Neural progenitor cell (in vitro differentiated cells): ENCODE measurements at regions not wholly inside any gene's neighbourhood (a gene's known extent, or its start where the extent isn't known, plus 50 kb on each side); places are given as distances from the start of the nearest gene placed in this dataset.
"Not testable (repeated sequence)": the region's sequence is repeated elsewhere in the genome, so short reads cannot be mapped to it uniquely, and the experiment has no call there.

Experiments
- DNase-seq: peaks from one replicate; pipeline ENCODE4 v3.0.0-alpha.2; 2016; ENCODE audit warnings: low spot score
- H2AFZ ChIP-seq: fragments of 200-600 bp; sonication (generic); replicated peaks from 2 replicates; pipeline ENCODE4 v1.6.1; 2016; ENCODE audit warnings: antibody characterized with exemption
- H3F3A ChIP-seq: fragments of 200-600 bp; sonication (generic); 2 replicates; pipeline ENCODE4 v1.6.1; 2016; ENCODE audit warnings: antibody characterized with exemption, low read depth
- H3K27ac ChIP-seq: fragments of 200-600 bp; sonication (generic); 2 replicates; pipeline ENCODE4 v1.5.1; 2016; ENCODE audit warnings: mild to moderate bottlenecking
- H3K27me3 ChIP-seq: fragments of 200-600 bp; sonication (generic); 2 replicates; pipeline ENCODE4 v1.6.1; 2016; ENCODE audit warnings: mild to moderate bottlenecking, moderate library complexity
- H3K36me3 ChIP-seq: fragments of 200-600 bp; sonication (generic); 2 replicates; pipeline ENCODE4 v1.5.1; 2016
- H3K4me1 ChIP-seq: fragments of 200-600 bp; sonication (generic); 2 replicates; pipeline ENCODE4 v1.6.1; 2016; ENCODE audit warnings: mixed run types
- H3K4me2 ChIP-seq: fragments of 200-600 bp; sonication (generic); 2 replicates; pipeline ENCODE4 v1.6.1; 2016
- H3K4me3 ChIP-seq: fragments of 200-600 bp; sonication (generic); 2 replicates; pipeline ENCODE4 v1.5.1; 2016
- H3K79me2 ChIP-seq: fragments of 200-600 bp; sonication (generic); 2 replicates; pipeline ENCODE4 v1.6.1; 2016; ENCODE audit warnings: low read depth
- H3K9ac ChIP-seq: fragments of 200-600 bp; sonication (generic); 2 replicates; pipeline ENCODE4 v1.6.1; 2016
- H3K9me3 ChIP-seq: fragments of 200-600 bp; sonication (generic); 2 replicates; pipeline ENCODE4 v1.5.1; 2016; ENCODE audit warnings: low read depth
- H4K20me1 ChIP-seq: fragments of 200-600 bp; sonication (generic); 2 replicates; pipeline ENCODE4 v1.6.1; 2016; ENCODE audit warnings: low read depth
- H3K27ac Mint-ChIP-seq: 3 replicates; pipeline ENCODE4 v1.8.0; 2021; ENCODE audit warnings: mixed read lengths
- H3K27me3 Mint-ChIP-seq: 2 replicates; pipeline ENCODE4 v1.8.0; 2022; ENCODE audit warnings: low read depth, mild to moderate bottlenecking, inconsistent platforms, moderate library complexity, mixed read lengths; ENCODE audit not compliant: insufficient read depth
- H3K36me3 Mint-ChIP-seq: 3 replicates; pipeline ENCODE4 v1.8.0; 2021; ENCODE audit warnings: mixed read lengths
- H3K4me1 Mint-ChIP-seq: 3 replicates; pipeline ENCODE4 v1.8.0; 2021; ENCODE audit warnings: mixed read lengths
- H3K4me3 Mint-ChIP-seq: 3 replicates; pipeline ENCODE4 v1.8.0; 2021; ENCODE audit warnings: mild to moderate bottlenecking, moderate library complexity, mixed read lengths
- H3K9me3 Mint-ChIP-seq: 3 replicates; pipeline ENCODE4 v1.8.0; 2020; ENCODE audit warnings: mixed read lengths
- EZH2 ChIP-seq: fragments of 200-600 bp; sonication (generic); IDR thresholded peaks from 2 replicates; pipeline ENCODE4 v1.6.1; 2017; ENCODE audit warnings: antibody characterized with exemption, mild to moderate bottlenecking, moderate library complexity
- EZH2phosphoT487 ChIP-seq: fragments of 200-600 bp; sonication (generic); IDR thresholded peaks from 2 replicates; pipeline ENCODE4 v1.6.1; 2017; ENCODE audit warnings: antibody characterized with exemption
- TF ChIP-seq, protein P1 (sequence below): fragments of 200-600 bp; sonication (generic); IDR thresholded peaks from 2 replicates; pipeline ENCODE4 v1.5.1; 2017; ENCODE audit warnings: antibody characterized with exemption, mild to moderate bottlenecking

DNA sequence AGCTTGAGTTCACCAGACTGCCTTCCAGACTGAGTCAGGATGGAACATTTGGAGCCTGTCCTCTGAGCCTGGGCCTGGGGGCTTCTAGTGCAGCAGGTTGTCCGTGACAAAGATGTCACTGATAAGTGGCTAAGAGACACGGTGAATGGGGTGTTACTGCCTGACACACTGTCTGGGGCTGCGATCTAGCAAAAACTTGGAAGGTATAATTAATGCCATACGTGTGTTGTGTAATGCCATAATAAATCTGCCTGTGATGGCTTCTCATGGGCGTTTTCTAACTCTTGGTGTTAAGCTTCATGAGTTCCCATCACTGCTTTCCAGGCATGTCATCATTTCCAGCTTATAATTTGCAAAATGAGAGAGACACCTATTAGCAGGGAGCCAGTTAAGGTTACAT lies 215.4 kb downstream of the UTP18 start:
- no peak for TF ChIP-seq EZH2phosphoT487
- TF ChIP-seq EZH2 = no peak
- TF ChIP-seq, protein P1, sequence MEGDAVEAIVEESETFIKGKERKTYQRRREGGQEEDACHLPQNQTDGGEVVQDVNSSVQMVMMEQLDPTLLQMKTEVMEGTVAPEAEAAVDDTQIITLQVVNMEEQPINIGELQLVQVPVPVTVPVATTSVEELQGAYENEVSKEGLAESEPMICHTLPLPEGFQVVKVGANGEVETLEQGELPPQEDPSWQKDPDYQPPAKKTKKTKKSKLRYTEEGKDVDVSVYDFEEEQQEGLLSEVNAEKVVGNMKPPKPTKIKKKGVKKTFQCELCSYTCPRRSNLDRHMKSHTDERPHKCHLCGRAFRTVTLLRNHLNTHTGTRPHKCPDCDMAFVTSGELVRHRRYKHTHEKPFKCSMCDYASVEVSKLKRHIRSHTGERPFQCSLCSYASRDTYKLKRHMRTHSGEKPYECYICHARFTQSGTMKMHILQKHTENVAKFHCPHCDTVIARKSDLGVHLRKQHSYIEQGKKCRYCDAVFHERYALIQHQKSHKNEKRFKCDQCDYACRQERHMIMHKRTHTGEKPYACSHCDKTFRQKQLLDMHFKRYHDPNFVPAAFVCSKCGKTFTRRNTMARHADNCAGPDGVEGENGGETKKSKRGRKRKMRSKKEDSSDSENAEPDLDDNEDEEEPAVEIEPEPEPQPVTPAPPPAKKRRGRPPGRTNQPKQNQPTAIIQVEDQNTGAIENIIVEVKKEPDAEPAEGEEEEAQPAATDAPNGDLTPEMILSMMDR = no peak
- H4K20me1 ChIP-seq = no peaks in the 10 kb centered on the region
- H3K79me2 ChIP-seq = no peaks in the 10 kb centered on the region
- Mint-ChIP-seq H3K27me3 (no peaks in the 10 kb centered on the region), H3K27ac (no peak overlapping the region), H3K9me3 (peaks cover 5% of the 10 kb centered on the region), H3K4me1 (peaks cover 4% of the 10 kb centered on the region), H3K4me3 (no peak overlapping the region), H3K36me3 (no peaks in the 10 kb centered on the region)
- H3K27ac ChIP-seq = no peak overlapping the region
- peaks cover 3% of the 10 kb centered on the region for H3F3A ChIP-seq
- no peaks in the 10 kb centered on the region for H3K27me3 ChIP-seq
- H3K4me1 ChIP-seq = no peaks in the 10 kb centered on the region
- H3K36me3 ChIP-seq = no peaks in the 10 kb centered on the region
- no peak for DNase-seq
- H2AFZ ChIP-seq = peak overlapping the region; percentile 15
- no peak overlapping the region for H3K4me2 ChIP-seq
- no peak overlapping the region for H3K9ac ChIP-seq
- H3K4me3 ChIP-seq = no peak overlapping the region
- H3K9me3 ChIP-seq = no peaks in the 10 kb centered on the region

DNA sequence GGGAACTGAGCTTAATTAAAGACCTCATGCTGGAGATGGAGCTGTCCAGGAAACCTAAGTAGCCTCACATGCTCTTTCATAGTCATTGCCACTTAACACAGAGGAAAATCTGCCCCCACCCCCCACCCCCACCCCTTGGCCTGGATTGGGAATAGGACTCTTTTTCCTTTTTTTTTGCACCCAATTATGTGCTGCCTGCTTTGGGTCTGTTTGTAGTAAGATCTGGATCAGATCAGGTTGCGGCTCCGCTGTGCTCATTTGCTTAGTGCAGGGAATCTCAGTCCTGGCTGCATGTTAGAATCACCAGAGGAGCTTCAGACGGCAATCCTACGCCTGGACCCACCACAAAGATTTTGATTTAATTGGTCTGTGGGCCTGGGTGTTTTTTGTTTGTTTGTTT lies 219.0 kb downstream of the UTP18 start:
- Mint-ChIP-seq H3K27me3 (no peaks in the 10 kb centered on the region), H3K27ac (no peak overlapping the region), H3K4me1 (peaks cover 4% of the 10 kb centered on the region), H3K4me3 (no peak overlapping the region), H3K9me3 (peaks cover 15% of the 10 kb centered on the region), H3K36me3 (no peaks in the 10 kb centered on the region)
- Histone ChIP-seq H3K4me1 (no peaks in the 10 kb centered on the region), H3K4me2 (peak overlapping the region; percentile 8), H3K36me3 (no peaks in the 10 kb centered on the region), H3K27ac (no peak overlapping the region), H3F3A (peaks cover 3% of the 10 kb centered on the region), H3K27me3 (no peaks in the 10 kb centered on the region), H3K9me3 (peaks cover 3% of the 10 kb centered on the region), H3K9ac (no peak overlapping the region), H4K20me1 (no peaks in the 10 kb centered on the region), H3K4me3 (no peak overlapping the region), H3K79me2 (no peaks in the 10 kb centered on the region), H2AFZ (no peak overlapping the region)
- DNase-seq = peak; percentile 15
- TF ChIP-seq EZH2 (no peak), EZH2phosphoT487 (no peak)
- TF ChIP-seq, protein P1 = no peak

DNA sequence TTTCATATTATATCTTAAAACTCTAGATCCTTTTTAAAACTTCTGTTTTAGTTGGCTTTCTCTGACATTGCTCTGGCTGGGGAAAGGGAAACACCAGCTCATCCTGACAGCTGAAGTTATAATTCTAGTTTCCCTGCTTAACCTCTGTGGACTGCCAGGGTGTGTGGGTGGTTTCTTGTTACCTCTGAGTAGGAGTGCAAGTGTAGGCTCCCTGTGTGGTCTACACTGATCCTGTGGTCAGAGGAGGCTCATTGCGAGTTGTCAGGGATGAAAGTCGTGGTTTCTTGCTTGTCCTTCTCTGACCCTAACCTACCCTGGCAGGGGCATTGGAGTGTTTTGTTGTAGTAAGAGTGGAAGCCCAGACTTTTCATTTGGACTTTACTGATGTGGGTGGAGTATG lies 221.0 kb downstream of the UTP18 start:
- peaks cover 15% of the 10 kb centered on the region for H3K9me3 Mint-ChIP-seq
- H3K9me3 ChIP-seq = peaks cover 3% of the 10 kb centered on the region
- no peaks in the 10 kb centered on the region for H3K27me3 Mint-ChIP-seq
- H3K36me3 Mint-ChIP-seq = no peaks in the 10 kb centered on the region
- H3K4me3 ChIP-seq = no peak overlapping the region
- peaks cover 3% of the 10 kb centered on the region for H3F3A ChIP-seq
- no peak overlapping the region for H3K4me2 ChIP-seq
- H3K36me3 ChIP-seq = no peaks in the 10 kb centered on the region
- H2AFZ ChIP-seq = no peak overlapping the region
- H3K4me3 Mint-ChIP-seq = no peak overlapping the region
- H3K27ac Mint-ChIP-seq = no peak overlapping the region
- no peaks in the 10 kb centered on the region for H3K79me2 ChIP-seq
- no peaks in the 10 kb centered on the region for H3K27me3 ChIP-seq
- no peak for DNase-seq
- no peaks in the 10 kb centered on the region for H4K20me1 ChIP-seq
- no peaks in the 10 kb centered on the region for H3K4me1 ChIP-seq
- H3K4me1 Mint-ChIP-seq = peaks cover 4% of the 10 kb centered on the region
- no peak overlapping the region for H3K9ac ChIP-seq
- TF ChIP-seq EZH2phosphoT487 (no peak), EZH2 (no peak)
- TF ChIP-seq, protein P1 = no peak
- H3K27ac ChIP-seq = no peak overlapping the region

DNA sequence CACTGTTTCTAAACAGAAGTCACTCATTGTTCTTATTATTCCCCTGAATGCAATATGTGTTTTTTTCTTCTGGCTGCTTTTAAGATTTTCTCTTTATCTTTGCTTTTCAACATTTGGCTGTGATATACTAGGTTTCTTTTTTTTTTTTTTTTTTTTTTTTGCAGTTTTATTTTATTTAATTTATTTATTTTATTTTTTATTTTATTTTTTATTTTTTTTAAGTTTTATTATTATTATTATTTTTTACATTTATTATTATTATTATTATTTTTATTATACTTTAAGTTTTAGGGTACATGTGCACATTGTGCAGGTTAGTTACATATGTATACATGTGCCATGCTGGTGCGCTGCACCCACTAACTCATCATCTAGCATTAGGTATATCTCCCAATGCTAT lies 221.9 kb downstream of the UTP18 start:
- H3K4me1 Mint-ChIP-seq, H3K27ac Mint-ChIP-seq: not testable (repeated sequence)
- H3K9me3 Mint-ChIP-seq = peaks cover 15% of the 10 kb centered on the region

More for the DNA sequence above, 221.9 kb downstream of the UTP18 start:
- H3K27ac ChIP-seq, H3K4me2 ChIP-seq, H3K9me3 ChIP-seq, DNase-seq, H3K9ac ChIP-seq, H3F3A ChIP-seq, H3K36me3 Mint-ChIP-seq, H3K79me2 ChIP-seq, H3K27me3 ChIP-seq, H3K36me3 ChIP-seq, H4K20me1 ChIP-seq, H3K4me1 ChIP-seq, H3K4me3 ChIP-seq, H2AFZ ChIP-seq, H3K27me3 Mint-ChIP-seq, H3K4me3 Mint-ChIP-seq: not testable (repeated sequence)
